K562 (cell line): ENCODE measurements at regions not wholly inside any gene's neighbourhood (a gene's known extent, or its start where the extent isn't known, plus 50 kb on each side); places are given as distances from the start of the nearest gene placed in this dataset.

Experiments used
- ARNT ChIP-seq, 2 experiments: fragments of 450-650 bp; IDR thresholded peaks; 2 replicates each; pipeline ENCODE4 v1.6.1; 2016; ENCODE audit warnings: mild to moderate bottlenecking in 1 of 2
- CBFB ChIP-seq: sonication (generic); formaldehyde crosslinking; IDR thresholded peaks from 2 replicates; pipeline ENCODE4 v1.4.0; 2020; ENCODE audit warnings: mild to moderate bottlenecking, missing genetic modification reagents
- CEBPB ChIP-seq: fragments of 450-650 bp; IDR thresholded peaks from 2 replicates; pipeline ENCODE4 v1.6.1; 2016; ENCODE audit warnings: missing genetic modification characterization, missing compliant biosample characterization
- EP300 ChIP-seq: IDR thresholded peaks from 2 replicates; pipeline ENCODE4 v1.6.1; 2012; ENCODE audit warnings: low read length, improper control_type of control experiment
- HMG20B ChIP-seq: fragments of 250-450 bp; sonication (Bioruptor Pico); IDR thresholded peaks from 2 replicates; pipeline ENCODE4 v1.5.0; 2021; ENCODE audit warnings: mild to moderate bottlenecking
- RFX1 ChIP-seq: fragments of 450-650 bp; IDR thresholded peaks from 2 replicates; pipeline ENCODE4 v1.6.1; 2016; ENCODE audit warnings: mild to moderate bottlenecking, moderate library complexity
- SMARCA5 ChIP-seq: fragments of 450-650 bp; IDR thresholded peaks from 2 replicates; pipeline ENCODE4 v1.6.1; 2016
- TF ChIP-seq, protein P1 (sequence below): sonication (generic); formaldehyde crosslinking; IDR thresholded peaks from 2 replicates; pipeline ENCODE4 v1.9.0; 2022; ENCODE audit warnings: mild to moderate bottlenecking, missing genetic modification reagents
- TF ChIP-seq, protein P2 (sequence below): fragments of 450-650 bp; formaldehyde crosslinking; IDR thresholded peaks from 2 replicates; pipeline ENCODE4 v1.4.0; 2022; ENCODE audit warnings: missing genetic modification characterization
- TF ChIP-seq, protein P3 (sequence below), 3 experiments: IDR thresholded peaks in 2 of 3; conservative IDR thresholded peaks in 1 of 3; 2 replicates each; pipeline ENCODE4 v1.5.1; 2011 to 2012; ENCODE audit warnings: low read length in 3 of 3, mild to moderate bottlenecking in 3 of 3, control low read depth in 2 of 3, improper control_type of control experiment in 1 of 3, inconsistent platforms in 1 of 3, low read depth in 1 of 3, mixed read lengths in 1 of 3, moderate library complexity in 1 of 3; ENCODE audit not compliant: insufficient read depth in 2 of 3
- TF ChIP-seq, protein P4 (sequence below): sonication (generic); formaldehyde crosslinking; IDR thresholded peaks from 2 replicates; pipeline ENCODE4 v1.8.1; 2023; ENCODE audit warnings: mild to moderate bottlenecking, missing genetic modification reagents
- TF ChIP-seq, protein P5 (sequence below): fragments of 450-650 bp; IDR thresholded peaks from 2 replicates; pipeline ENCODE4 v1.6.1; 2016

DNA sequence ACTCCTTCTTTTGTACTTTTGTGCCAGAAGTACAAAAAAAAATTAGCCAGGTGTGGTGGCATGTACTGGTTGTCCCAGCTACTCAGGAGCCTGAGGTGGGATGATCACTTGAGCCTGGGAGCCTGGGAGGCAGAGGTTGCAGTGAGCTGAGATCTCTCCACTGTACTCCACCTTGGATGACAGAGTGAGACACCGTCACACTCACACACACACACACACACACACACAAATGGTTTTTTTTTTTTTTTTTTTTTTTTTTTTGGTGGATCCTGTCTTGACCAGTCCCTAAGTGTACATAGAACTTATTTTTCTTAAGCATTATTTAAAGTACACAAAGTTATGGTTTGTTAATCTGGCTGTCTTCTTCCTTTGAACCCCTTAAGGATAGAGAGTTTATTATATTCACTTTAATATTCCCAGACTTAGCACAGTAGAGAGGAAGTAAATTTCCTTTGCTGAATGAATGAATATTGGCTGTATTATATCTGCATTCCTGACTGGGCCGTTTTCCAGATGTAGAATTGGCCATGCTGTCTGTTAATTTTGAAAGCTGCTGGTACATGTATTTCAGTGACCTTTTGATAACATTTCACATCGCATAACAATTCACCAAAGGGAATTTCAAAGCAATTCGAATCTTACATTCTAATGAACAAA, 429.0 kb upstream of the ZNF608 start:
- TF ChIP-seq, protein P1, sequence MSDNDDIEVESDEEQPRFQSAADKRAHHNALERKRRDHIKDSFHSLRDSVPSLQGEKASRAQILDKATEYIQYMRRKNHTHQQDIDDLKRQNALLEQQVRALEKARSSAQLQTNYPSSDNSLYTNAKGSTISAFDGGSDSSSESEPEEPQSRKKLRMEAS (CRISPR knock-in tag): no peak
- TF ChIP-seq, protein P2, sequence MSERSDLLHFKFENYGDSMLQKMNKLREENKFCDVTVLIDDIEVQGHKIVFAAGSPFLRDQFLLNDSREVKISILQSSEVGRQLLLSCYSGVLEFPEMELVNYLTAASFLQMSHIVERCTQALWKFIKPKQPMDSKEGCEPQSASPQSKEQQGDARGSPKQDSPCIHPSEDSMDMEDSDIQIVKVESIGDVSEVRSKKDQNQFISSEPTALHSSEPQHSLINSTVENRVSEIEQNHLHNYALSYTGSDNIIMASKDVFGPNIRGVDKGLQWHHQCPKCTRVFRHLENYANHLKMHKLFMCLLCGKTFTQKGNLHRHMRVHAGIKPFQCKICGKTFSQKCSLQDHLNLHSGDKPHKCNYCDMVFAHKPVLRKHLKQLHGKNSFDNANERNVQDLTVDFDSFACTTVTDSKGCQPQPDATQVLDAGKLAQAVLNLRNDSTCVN: no peak
- TF ChIP-seq CBFB (no peak), HMG20B (CRISPR knock-in tag) (no peak), RFX1 (no peak), SMARCA5 (no peak), CEBPB (tag) (no peak), ARNT (IDR thresholded peaks at IDR 0.05) (no peak), EP300 (no peak)
- TF ChIP-seq, protein P3, sequence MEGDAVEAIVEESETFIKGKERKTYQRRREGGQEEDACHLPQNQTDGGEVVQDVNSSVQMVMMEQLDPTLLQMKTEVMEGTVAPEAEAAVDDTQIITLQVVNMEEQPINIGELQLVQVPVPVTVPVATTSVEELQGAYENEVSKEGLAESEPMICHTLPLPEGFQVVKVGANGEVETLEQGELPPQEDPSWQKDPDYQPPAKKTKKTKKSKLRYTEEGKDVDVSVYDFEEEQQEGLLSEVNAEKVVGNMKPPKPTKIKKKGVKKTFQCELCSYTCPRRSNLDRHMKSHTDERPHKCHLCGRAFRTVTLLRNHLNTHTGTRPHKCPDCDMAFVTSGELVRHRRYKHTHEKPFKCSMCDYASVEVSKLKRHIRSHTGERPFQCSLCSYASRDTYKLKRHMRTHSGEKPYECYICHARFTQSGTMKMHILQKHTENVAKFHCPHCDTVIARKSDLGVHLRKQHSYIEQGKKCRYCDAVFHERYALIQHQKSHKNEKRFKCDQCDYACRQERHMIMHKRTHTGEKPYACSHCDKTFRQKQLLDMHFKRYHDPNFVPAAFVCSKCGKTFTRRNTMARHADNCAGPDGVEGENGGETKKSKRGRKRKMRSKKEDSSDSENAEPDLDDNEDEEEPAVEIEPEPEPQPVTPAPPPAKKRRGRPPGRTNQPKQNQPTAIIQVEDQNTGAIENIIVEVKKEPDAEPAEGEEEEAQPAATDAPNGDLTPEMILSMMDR (IDR thresholded peaks at IDR 0.05 in 2 of 3, conservative IDR thresholded peaks at IDR 0.05 in 1 of 3; ENCODE audit: insufficient read depth in 2 of 3, low read depth in 1 of 3, low read length in 3 of 3): no peak
- TF ChIP-seq, protein P4, sequence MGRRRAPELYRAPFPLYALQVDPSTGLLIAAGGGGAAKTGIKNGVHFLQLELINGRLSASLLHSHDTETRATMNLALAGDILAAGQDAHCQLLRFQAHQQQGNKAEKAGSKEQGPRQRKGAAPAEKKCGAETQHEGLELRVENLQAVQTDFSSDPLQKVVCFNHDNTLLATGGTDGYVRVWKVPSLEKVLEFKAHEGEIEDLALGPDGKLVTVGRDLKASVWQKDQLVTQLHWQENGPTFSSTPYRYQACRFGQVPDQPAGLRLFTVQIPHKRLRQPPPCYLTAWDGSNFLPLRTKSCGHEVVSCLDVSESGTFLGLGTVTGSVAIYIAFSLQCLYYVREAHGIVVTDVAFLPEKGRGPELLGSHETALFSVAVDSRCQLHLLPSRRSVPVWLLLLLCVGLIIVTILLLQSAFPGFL (CRISPR knock-in tag): no peak
- TF ChIP-seq, protein P5, sequence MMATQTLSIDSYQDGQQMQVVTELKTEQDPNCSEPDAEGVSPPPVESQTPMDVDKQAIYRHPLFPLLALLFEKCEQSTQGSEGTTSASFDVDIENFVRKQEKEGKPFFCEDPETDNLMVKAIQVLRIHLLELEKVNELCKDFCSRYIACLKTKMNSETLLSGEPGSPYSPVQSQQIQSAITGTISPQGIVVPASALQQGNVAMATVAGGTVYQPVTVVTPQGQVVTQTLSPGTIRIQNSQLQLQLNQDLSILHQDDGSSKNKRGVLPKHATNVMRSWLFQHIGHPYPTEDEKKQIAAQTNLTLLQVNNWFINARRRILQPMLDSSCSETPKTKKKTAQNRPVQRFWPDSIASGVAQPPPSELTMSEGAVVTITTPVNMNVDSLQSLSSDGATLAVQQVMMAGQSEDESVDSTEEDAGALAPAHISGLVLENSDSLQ: no peak
